GM19043 (cell line): ENCODE measurements at regions not wholly inside any gene's neighbourhood (a gene's known extent, or its start where the extent isn't known, plus 50 kb on each side); places are given as distances from the start of the nearest gene placed in this dataset.

Experiments used
- ATAC-seq: cut with Tn5 transposase; IDR thresholded peaks from one replicate; pipeline ENCODE4 v1.9.1; 2021; ENCODE audit warnings: low read depth; ENCODE audit not compliant: unreplicated experiment

DNA sequence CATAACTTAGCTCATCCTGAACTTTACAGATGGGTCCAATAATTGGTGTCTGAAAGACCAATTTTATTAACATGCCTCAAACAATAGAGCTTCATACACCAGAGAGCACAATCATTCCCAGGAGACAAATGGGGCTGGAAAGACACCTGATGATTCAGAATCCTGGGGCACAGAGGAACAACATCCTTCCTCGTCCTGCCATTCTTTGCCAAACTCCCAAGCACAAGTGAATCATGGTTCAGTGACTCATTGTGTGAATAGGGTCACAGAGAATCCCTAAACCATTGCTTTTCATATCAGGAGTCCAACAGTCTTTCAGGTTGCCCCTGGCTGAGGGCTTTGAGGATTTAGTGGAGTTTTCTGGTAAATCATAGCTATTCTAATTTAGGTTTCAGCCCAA is 266.4 kb upstream of the BMP2 start:
- no peak for ATAC-seq

DNA sequence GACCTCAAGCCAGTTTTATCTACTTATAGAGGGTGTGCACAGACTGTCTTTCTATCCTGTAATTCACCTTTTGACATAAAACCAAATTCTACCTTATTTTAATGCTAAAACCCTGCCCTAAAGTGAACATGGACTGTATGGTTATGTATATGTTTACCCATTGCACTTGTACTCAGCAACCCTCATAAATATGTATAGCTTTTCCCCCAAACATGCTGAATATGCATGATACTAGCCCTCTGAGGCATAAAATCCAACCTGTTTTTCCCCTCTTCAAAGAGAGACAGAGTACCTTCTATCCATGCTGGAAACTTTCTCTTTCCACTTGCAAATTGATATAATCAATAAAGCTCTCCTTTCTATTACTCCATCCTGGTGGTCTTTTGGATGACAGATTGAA is 267.9 kb upstream of the BMP2 start:
- no peak for ATAC-seq

DNA sequence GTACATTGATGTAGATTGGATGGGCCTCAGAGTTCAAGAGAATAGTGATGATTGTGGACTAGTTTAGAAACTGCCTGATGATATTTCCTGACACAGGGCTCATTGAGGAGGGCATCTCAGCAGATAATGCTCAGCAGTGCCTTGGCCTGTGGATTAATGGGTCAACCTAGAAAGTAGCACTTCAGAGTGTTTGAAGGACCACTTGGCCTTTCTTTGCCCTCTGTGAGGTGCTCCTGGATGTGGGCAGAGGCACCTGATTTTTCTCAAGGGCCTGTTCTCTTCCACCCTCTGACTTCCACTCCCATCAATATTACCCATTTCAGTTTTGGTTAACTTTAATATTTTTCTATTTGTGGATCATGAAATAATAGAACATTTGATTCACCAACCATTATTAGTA is 270.6 kb upstream of the BMP2 start:
- no peak for ATAC-seq

DNA sequence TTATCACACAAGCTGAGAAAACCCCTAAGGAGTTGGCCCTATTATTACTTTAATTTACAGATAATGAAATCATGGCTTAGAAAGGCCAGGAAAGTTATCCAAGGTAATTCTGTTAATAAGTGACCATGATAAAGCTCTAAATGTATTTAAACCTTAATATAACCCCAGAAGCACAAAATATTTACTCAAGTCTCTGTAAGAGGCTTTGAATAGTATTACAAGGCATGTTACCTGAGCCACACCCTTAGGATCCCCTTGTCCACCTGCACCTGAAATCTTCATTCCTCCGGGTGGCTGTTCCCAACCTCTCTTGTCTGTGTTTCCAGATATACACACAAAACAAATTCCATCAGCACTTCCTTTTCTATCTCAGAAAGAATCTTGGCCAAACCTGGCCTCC is 271.6 kb upstream of the BMP2 start:
- no peak for ATAC-seq

DNA sequence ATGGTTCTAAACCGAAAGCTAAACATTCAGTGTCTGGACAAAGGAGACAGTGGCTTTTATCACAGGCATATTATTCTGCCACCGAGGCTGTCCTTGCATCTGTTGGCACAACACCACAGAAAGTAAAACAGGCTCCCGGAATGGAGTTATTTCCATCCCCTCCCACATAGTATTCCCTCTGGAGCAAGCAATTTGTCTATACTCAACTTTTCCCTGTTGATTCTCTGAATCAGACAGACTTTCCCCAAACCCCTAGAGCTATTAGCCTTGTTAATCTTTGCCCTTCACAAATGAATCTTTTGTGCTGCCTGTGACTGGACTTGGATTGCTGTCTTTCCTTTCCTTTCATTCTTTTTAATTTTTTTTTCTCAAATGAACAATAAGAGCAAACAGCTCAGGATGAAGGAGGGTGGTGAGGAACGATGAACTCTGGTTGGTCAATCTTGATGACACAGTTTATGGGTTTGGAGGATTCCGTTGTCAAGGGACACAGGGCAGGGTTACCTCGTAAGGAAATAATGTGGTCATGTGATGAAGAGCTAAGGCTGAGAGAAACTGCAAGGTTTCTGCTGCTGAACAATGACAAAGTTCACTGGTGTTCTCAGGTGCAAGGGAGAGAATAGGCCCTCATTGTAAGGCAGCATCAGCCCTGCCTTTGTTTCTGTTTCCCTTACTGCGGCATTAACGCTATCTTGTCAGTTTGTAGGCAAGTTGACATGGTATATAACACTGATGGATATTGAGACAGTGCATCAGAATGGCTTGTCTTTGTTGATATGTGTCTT is 275.0 kb upstream of the BMP2 start:
- ATAC-seq: no peak

DNA sequence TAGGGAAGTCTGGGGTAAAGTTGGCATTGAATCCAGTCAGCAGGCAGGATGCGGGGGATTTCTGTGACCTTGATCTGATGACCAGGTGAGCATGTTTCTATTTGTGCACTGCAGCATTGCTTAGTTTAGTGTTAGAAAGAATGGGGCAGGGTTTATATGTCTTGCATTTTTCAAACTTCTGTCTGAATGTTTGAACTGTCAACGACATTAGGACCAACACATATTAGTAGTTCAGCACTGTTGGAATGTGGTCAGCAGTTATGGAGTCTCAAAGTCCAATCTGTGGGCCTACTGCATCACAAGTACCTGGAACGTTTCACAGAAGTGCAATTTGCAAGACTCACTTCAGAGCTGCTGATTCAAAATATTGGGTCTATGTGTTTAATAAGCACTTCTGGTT is 276.6 kb upstream of the BMP2 start:
- ATAC-seq: no peak

DNA sequence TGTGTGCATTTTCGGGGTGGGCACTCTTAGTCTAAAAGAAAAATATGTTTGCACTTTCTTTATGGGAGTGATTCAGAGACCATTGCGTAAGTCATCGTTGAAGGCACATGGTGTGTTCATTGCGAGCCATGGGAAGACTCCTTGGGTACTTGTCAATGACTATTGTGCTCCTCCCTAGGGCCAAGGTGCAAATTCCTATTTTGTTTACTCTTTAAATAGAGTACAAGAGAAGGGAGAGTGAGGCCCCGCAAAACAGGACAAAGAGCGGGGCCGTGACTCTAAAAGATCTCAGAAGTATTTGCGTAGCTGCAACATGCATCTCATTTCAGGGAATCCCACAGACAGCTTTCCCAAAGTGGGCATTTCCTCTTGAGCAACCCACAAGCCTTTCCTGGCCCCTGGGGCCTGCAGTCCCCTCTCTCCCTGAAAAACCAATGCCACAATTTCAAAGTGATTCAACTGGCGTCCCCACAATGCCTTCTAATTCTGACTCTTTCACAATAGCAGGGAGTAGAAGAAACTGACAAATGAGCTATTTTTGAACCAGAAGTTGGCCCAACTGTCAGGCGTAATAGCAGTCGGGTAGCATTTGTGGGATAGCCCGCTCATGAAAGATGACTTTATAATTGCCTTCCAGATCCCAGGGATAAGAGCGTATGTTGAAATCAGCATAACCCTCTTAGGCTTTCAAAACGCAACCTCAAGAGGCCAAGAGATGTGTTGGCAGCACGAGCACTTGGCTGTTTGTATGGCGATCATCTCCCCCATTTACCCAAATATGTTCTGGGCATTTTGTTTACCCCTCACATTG is 277.9 kb upstream of the BMP2 start:
- no peak for ATAC-seq

DNA sequence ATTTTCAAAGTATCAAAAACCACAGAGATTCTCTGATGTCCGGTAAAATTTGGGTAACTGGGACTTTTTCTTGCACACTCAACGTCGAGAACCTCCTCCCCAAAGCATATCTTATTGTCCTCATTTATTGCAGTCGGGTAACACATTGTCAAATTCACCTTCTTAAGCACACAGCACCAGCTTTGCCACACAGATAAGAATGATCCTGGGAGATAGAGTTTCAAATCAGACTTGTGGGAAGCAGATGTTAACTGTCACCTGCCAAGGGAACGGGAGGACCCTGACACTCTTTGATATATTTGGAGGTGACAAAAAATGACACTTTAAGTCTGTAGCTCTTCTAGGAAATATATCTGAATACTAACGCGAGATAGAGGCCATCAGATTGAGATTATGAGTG is 282.1 kb upstream of the BMP2 start:
- no peak for ATAC-seq

DNA sequence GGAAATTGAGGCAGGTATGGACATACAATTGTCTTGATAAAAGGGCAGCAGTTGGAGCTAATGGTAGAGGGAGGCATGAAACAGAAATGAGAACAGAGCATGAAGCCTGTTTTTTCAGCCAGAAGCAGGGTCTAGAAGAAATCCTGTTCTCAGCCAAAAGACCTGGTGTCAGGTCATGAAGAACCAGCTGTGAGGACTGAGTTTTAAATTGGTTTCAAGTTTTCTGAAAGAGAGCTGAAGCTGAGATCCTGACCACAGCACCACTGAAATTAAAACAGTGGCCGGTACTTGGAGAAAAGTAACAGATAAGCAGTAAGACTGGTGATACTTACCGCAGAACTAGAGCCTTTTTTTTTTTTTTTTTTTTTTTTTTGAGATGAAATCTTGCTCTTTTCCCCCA is 283.8 kb upstream of the BMP2 start:
- ATAC-seq: no peak

DNA sequence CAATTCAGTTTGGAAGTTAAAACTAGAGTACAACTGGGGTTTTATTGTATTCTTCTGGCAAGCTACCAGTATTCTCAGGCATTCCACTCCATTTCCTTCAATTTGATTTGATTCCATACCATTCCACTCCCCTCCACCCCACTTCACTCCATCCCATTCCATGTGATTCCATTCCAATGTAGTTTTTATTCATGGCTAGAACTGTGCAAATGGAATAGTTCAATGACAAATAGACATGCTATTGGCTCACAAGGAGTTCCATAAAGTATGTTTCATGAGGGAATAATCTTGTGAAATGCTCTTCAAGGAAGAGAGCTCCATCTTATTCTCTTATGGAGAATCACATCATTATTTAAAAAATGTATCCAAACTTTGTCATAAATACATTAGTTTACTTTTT is 285.0 kb upstream of the BMP2 start:
- ATAC-seq: no peak

DNA sequence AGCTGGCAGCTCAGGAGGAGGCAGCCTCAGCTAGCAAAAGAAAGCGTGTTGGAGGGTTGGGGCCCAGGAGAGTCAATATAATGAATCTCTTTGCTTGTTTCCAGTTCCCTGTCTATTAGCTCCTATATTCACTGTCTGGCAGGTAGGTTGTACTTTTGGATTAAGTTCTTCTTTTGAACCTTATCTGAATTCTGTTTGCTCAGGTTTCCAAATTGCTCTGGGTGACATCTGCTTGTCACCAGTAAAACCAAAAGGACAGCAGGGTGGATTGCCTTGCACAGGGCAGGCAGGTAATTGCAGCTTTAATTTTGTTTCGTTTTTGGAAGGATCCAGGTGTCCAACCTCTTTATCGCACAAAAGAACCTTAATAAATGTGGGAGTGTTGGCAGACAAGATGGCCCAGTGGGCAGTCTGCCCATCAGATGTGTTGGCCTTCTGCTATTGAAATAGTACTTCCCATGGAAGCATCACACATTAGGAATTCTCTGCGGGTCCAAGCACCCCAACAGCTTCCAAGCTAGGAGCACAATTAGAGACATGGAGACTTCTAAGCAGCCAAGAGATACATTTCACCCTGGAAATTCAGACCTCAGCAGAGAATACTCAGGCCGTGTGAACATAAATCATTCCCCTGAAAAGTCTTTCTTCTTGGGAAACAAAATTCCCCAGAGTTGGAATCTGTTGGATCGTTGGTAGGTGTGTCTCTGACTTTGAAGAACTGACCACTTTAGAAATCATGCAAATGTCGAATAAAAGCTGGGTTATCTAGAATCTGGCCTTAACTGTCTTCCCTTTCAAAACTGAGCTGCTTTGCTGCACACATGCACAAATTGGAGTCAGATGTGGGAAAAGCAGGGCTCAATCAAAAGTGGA is 286.9 kb upstream of the BMP2 start:
- no peak for ATAC-seq

DNA sequence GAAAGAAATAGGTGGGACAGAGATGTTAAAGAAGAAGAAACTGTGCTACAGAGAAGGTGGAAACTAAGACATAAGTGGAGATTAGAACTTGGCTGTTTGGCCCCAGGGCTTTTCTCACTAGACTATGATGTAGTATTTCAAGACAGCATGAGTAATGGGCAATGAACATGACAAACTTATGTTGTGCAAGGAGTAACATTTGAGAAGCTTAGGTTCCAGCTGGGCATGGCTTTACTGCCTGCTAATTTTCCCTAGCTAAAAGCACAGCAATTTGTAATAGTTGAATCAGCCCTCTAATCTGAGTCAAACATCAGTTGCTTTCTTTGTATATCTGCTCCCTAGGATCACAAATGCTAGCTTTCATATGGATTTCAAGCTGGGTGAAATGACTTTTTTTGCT is 294.3 kb upstream of the BMP2 start:
- ATAC-seq: no peak

DNA sequence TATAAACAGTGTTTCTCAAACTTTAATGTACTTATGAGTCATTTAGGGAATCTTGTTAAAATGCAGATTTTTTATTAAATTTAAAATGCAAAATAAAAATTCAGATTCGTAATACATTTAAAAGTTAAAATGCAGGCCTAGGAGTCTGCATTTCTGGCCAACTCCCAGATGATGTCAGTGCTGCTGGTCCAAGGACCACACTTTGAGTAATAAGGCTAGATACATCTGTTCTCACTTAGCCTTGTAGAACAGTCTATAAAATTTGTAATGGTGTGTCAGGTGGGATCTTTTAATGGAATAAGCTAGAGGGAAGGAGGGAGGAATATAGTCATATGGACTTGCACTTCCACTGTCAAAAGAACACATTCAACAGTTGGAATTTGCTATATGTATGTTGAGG is 295.6 kb upstream of the BMP2 start:
- ATAC-seq: no peak

DNA sequence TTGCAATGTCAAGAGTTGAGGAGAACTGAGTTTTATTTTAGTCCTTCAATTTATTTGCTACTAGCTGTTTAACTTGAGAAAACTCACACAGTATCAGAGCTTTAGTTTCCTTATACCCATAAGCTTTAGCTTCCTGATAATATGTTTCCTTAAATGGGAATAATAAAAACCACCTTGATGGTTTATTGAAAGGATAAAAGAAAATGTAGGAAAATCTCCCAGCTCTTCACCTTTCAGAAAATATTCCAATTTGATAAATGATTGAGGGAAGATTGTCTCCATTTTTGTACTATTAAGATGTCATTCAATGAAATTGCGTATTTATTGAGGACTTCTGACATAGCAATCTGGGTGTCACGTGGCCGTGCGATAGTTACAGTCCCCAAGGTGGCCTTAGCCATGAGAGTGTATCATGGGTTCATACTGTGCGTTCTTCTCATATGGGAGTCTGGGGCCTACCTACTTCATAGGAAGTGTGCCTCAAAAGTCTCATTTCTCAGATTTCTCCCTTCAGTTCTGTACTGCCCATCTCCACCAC is 296.3 kb upstream of the BMP2 start:
- no peak for ATAC-seq

DNA sequence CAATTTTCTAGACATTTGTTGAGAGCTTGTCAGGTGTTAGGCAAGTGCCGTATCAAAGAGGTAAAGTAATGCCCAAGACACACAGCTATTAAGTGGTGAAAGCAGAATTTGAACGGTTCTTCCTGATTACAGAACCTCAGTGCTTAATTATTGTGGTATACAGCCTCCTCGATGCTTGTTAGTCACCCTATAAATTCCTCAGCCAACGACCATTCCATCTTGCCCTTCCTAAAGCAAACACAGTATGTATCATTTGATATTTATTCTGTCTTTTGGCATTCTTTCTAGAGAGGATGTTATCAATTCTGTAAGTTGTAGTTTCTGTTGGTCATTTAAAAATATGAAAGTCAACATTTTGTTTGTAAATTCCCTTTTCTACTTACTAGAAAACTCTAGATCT is 297.8 kb upstream of the BMP2 start:
- ATAC-seq: no peak

DNA sequence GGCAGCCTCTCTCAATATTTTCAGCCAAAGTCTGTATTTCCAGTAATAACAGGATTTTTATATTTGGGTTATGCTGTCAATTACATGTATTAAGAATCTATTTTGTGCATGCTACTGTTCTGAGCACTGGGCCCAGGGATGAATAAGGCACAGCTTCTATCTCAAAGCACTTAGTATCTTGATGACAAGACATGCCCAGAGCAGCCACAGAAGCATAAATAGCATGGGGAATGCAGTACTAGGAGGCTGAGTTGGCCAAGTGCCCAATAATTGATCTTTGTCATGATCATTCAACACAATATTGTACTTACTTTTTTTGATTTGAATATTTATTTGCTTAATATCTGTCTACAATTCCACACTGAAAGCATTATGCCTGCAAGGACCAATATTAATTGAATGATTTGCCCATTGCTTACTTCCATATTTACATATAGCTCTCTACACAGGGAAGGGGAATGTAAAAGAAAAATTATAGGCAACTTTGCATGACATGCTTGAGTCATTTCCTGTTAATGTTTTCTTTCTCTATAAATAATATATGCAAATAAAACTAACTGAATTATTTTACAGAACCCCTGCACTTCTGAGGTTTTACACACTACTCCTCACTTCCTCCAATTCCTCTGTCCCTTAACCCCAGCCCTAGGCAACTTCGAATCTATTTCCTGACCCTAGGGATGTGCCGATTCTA is 298.9 kb upstream of the BMP2 start:
- no peak for ATAC-seq

DNA sequence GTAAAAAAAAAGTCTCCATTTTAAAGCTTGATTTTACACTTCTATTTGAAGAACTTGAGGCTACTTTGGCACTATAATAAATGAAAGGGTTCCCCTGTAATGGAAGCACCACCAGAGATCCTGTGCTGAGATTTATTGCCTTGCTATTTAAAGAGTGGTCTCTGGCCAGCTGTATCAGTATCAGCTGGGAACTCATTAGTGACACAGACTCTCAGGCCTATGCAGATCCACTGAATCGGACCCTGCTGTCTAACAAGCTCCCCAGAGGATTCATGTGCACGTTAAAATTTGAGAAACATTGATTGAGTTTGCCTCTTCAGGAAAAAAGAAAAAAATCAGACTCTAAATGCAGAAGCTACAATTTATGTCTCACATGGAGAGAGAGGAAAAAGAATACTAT is 299.9 kb upstream of the BMP2 start:
- no peak for ATAC-seq

DNA sequence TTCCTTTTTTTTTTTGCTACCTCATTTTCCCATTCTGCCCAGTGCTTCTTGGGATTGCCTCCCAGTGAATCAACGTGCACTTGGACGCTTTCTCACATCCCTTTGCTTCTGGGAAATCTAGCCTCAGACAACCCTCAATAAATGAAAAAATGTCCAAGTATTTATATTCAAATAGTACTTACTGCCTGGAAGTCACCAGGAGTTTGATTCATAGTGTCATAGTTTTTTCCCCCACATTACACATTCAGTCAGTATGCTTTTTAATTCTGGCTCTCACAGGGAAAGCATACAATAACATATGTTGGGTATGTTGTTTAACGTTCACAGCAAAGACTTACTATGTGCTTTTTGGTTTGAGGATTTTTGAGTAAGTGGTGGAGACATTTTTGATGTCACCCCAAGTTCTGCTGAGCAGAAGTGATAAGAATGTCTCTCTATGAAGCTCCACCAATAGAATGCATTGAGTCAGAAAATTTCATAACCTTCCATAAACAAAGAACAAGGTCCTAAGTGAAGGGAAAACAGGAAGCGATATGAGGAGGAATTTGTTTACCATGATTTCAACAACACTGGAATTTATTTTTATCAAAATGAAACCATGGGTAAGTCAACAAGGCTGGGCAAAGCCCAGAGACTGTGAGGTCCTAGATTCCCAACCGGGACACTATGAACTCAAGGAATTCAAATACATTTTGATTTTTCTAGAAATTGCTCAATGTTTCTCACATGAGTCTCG is 301.2 kb upstream of the BMP2 start:
- ATAC-seq: no peak

DNA sequence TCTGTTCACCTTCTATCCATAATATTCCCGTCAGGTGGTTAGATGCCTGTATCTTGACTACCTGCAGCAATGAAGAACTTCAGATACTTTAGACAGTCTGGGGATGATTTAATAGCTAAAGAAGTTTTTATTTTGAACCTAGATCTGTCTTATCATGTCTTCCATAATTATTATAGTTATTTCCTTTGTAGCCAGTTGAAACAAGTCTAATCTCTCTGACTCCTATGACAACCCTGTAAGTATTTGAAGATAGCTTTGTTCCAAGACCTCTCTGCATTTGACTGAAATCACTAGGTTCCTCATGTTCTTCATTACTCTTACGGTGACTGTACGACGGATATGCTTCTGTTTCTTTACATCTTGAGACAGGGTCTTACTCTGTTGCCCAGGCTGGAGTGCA is 316.6 kb upstream of the BMP2 start:
- ATAC-seq: no peak

DNA sequence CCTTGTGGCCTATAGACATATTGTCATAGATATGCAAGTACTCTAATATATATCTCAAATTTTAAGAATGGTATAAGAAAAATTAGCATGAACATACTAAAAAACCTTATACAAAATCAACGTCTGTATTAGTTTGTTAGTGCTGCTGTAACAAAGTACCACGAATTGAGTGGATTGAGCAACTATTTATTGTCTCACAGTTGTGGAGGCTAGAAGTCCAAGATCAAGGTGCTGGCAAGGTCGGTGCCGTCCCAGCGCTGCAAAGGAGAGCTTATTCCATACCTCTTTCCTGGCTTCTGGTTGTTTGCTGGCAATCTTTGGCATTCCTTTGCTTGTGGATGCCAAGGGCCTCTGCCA is 317.6 kb upstream of the FERMT1 start:
- no peak for ATAC-seq
